H1 (cell line): ENCODE measurements at regions not wholly inside any gene's neighbourhood (a gene's known extent, or its start where the extent isn't known, plus 50 kb on each side); places are given as distances from the start of the nearest gene placed in this dataset.

Experiments used
- CTCF ChIA-PET: fragments of 300-600 bp; sonication (Branson Sonifier 250); formaldehyde crosslinking; loops from one replicate; lab custom pipeline; 2021; ENCODE audit not compliant: partially characterized antibody; lab: Charles Lee
- POLR2A ChIA-PET: fragments of 300-600 bp; sonication (Branson Sonifier 250); formaldehyde crosslinking; loops from one replicate; lab custom pipeline; 2021; ENCODE audit warnings: inconsistent platforms; ENCODE audit not compliant: partially characterized antibody; lab: Charles Lee
- DNase-seq, 2 experiments: peaks; one replicate each; pipeline versions ENCODE4 v3.0.0 to v3.0.0-alpha.2; 2010 to 2022; ENCODE audit warnings: low spot score in 2 of 2, low read depth in 1 of 2, mixed read lengths in 1 of 2
- FAIRE-seq: peaks from 2 replicates; lab custom pipeline; 2011; peaks lifted over from hg19 to GRCh38; lab: Jason Lieb, UNC
- H2AFZ ChIP-seq: 2 replicates; pipeline ENCODE4 v1.8.1; 2012; ENCODE audit warnings: low read length, inconsistent platforms
- H2AK5ac ChIP-seq: 2 replicates; pipeline ENCODE4 v1.6.1; 2013; ENCODE audit warnings: low read depth, low read length
- H2BK120ac ChIP-seq: replicated peaks from 2 replicates; pipeline ENCODE3; 2013; ENCODE audit warnings: low read depth, low read length, inconsistent platforms
- H2BK12ac ChIP-seq: 2 replicates; pipeline ENCODE4 v1.6.1; 2013; ENCODE audit warnings: low read depth, low read length
- H2BK15ac ChIP-seq: 2 replicates; pipeline ENCODE4 v1.6.1; 2013; ENCODE audit warnings: low read length
- H2BK20ac ChIP-seq: 2 replicates; pipeline ENCODE4 v1.6.1; 2013; ENCODE audit warnings: low read length
- H2BK5ac ChIP-seq: 2 replicates; pipeline ENCODE4 v1.6.1; 2013; ENCODE audit warnings: low read depth, low read length
- H3K14ac ChIP-seq: 2 replicates; pipeline ENCODE4 v1.6.1; 2013; ENCODE audit warnings: inconsistent platforms; ENCODE audit not compliant: insufficient read length
- H3K18ac ChIP-seq: 2 replicates; pipeline ENCODE4 v1.6.1; 2013; ENCODE audit warnings: low read length; ENCODE audit errors: extremely low read depth
- H3K23ac ChIP-seq: 2 replicates; pipeline ENCODE4 v1.6.1; 2013; ENCODE audit warnings: inconsistent platforms; ENCODE audit not compliant: insufficient read length
- H3K23me2 ChIP-seq: 2 replicates; pipeline ENCODE4 v1.6.1; 2013; ENCODE audit warnings: low read depth, low read length
- H3K27ac ChIP-seq: 2 replicates; pipeline ENCODE4 v1.6.1; 2011; ENCODE audit warnings: low read depth, low read length, inconsistent platforms
- H3K27me3 ChIP-seq, 4 experiments: replicated peaks in 1 of 4; 1 replicate in 1 of 4; 2 replicates in 3 of 4; pipeline versions ENCODE4 v1.6.1 to v1.8.1; 2011 to 2013; ENCODE audit warnings: low read length in 3 of 4, mild to moderate bottlenecking in 3 of 4, inconsistent platforms in 2 of 4, mixed read lengths in 2 of 4, moderate library complexity in 1 of 4; ENCODE audit not compliant: control insufficient read depth in 3 of 4, insufficient read depth in 3 of 4; ENCODE audit errors: extremely low read depth in 1 of 4
- H3K36me3 ChIP-seq, 4 experiments: 2 replicates each; pipeline versions ENCODE4 v1.6.1 to v1.8.1; 2011 to 2013; ENCODE audit warnings: mild to moderate bottlenecking in 4 of 4, low read length in 3 of 4, moderate library complexity in 2 of 4, control low read depth in 1 of 4, inconsistent platforms in 1 of 4; ENCODE audit not compliant: insufficient read depth in 4 of 4, control insufficient read depth in 2 of 4
- H3K4ac ChIP-seq: replicated peaks from 2 replicates; pipeline ENCODE3; 2013; ENCODE audit warnings: low read length, low read depth, mixed read lengths, inconsistent platforms; ENCODE audit not compliant: insufficient read length
- H3K4me1 ChIP-seq, 4 experiments: replicated peaks in 1 of 4; 1 replicate in 1 of 4; 2 replicates in 3 of 4; pipeline versions ENCODE4 v1.6.1 to v1.8.1; 2011 to 2013; ENCODE audit warnings: low read length in 3 of 4, inconsistent platforms in 2 of 4, mixed read lengths in 1 of 4; ENCODE audit not compliant: insufficient read depth in 4 of 4, control insufficient read depth in 3 of 4
- H3K4me2 ChIP-seq, 2 experiments: 2 replicates each; pipeline versions ENCODE4 v1.6.1 to v1.8.1; 2011 to 2013; ENCODE audit warnings: low read depth in 2 of 2, low read length in 2 of 2, control low read depth in 1 of 2, inconsistent platforms in 1 of 2, mild to moderate bottlenecking in 1 of 2; ENCODE audit not compliant: insufficient read depth in 1 of 2
- H3K4me3 ChIP-seq, 4 experiments: fragments of 200-600, 300-600 bp in 1 of 4; sonication (generic), shearing (Covaris generic), sonication (Bioruptor Twin) in 1 of 4; 2 replicates each; pipeline versions ENCODE4 v1.5.1 to v1.8.1; 2011 to 2016; ENCODE audit warnings: low read length in 4 of 4, low read depth in 3 of 4, control low read depth in 2 of 4, inconsistent platforms in 2 of 4, mild to moderate bottlenecking in 2 of 4, mixed read lengths in 1 of 4, moderate library complexity in 1 of 4; ENCODE audit not compliant: insufficient read depth in 2 of 4; ENCODE audit errors: extremely low read depth in 1 of 4
- H3K56ac ChIP-seq: replicated peaks from 2 replicates; pipeline ENCODE3; 2013; ENCODE audit warnings: low read depth, mild to moderate bottlenecking, mixed read lengths, low read length, inconsistent platforms; ENCODE audit not compliant: insufficient read length
- H3K79me1 ChIP-seq: 2 replicates; pipeline ENCODE4 v1.6.1; 2013; ENCODE audit warnings: low read depth, low read length, control low read depth
- H3K79me2 ChIP-seq, 2 experiments: 2 replicates each; pipeline versions ENCODE4 v1.6.1 to v1.8.1; 2012 to 2013; ENCODE audit warnings: low read length in 2 of 2, mild to moderate bottlenecking in 2 of 2, inconsistent platforms in 1 of 2; ENCODE audit not compliant: insufficient read depth in 2 of 2, control insufficient read depth in 1 of 2
- H3K9ac ChIP-seq, 4 experiments: replicated peaks in 1 of 4; 1 replicate in 1 of 4; 2 replicates in 3 of 4; pipeline versions ENCODE4 v1.6.1 to v1.8.1; 2011 to 2013; ENCODE audit warnings: low read depth in 3 of 4, low read length in 3 of 4, control low read depth in 2 of 4, mild to moderate bottlenecking in 2 of 4, moderate library complexity in 2 of 4, inconsistent platforms in 1 of 4; ENCODE audit errors: extremely low read depth in 1 of 4
- H3K9me3 ChIP-seq, 2 experiments: 2 replicates each; pipeline versions ENCODE4 v1.6.1 to v1.8.1; 2012 to 2013; ENCODE audit warnings: mild to moderate bottlenecking in 2 of 2, moderate library complexity in 2 of 2, control low read depth in 1 of 2, inconsistent platforms in 1 of 2, low read depth in 1 of 2, low read length in 1 of 2, mixed read lengths in 1 of 2; ENCODE audit not compliant: insufficient read depth in 2 of 2
- H4K20me1 ChIP-seq, 2 experiments: replicated peaks in 1 of 2; 2 replicates each; pipeline versions ENCODE3 to v1.8.1; 2011 to 2013; ENCODE audit warnings: inconsistent platforms in 2 of 2, low read length in 2 of 2, mild to moderate bottlenecking in 1 of 2; ENCODE audit not compliant: insufficient read depth in 2 of 2, control insufficient read depth in 1 of 2
- H4K5ac ChIP-seq: 2 replicates; pipeline ENCODE4 v1.6.1; 2013; ENCODE audit warnings: low read length, low read depth, mixed read lengths, inconsistent platforms; ENCODE audit not compliant: insufficient read length
- H4K8ac ChIP-seq: 2 replicates; pipeline ENCODE4 v1.8.0; 2013; ENCODE audit warnings: mild to moderate bottlenecking, moderate library complexity, low read length, inconsistent platforms; ENCODE audit not compliant: insufficient read depth; ENCODE audit errors: extremely low read depth
- H4K91ac ChIP-seq: replicated peaks from 2 replicates; pipeline ENCODE3; 2013; ENCODE audit warnings: low read length, mixed read lengths, inconsistent platforms; ENCODE audit not compliant: insufficient read length
- FOSL1 ChIP-seq: IDR thresholded peaks from 2 replicates; pipeline ENCODE4 v1.6.1; 2011; ENCODE audit warnings: mild to moderate bottlenecking, low read depth, low read length, moderate library complexity; ENCODE audit not compliant: insufficient read depth
- GABPA ChIP-seq: IDR thresholded peaks from 2 replicates; pipeline ENCODE4 v1.6.1; 2011; ENCODE audit warnings: mild to moderate bottlenecking, low read length, moderate library complexity, borderline replicate concordance; ENCODE audit not compliant: insufficient read depth
- HDAC2 ChIP-seq, 2 experiments: fragments of 300-600 bp in 1 of 2; sonication (generic) in 1 of 2; IDR thresholded peaks; 2 replicates each; pipeline ENCODE4 v1.6.1; 2011 to 2012; ENCODE audit warnings: low read depth in 2 of 2, low read length in 2 of 2, mild to moderate bottlenecking in 2 of 2, moderate library complexity in 2 of 2, borderline replicate concordance in 1 of 2, inconsistent platforms in 1 of 2
- JUND ChIP-seq: IDR thresholded peaks from 2 replicates; pipeline ENCODE4 v1.6.1; 2011; ENCODE audit warnings: mild to moderate bottlenecking, improper control_type of control experiment, low read length
- KDM1A ChIP-seq: fragments of 200-600, 300-600 bp; sonication (generic); IDR thresholded peaks from 2 replicates; pipeline ENCODE4 v1.7.1; 2016; ENCODE audit warnings: mild to moderate bottlenecking, low read length, borderline replicate concordance
- KDM4A ChIP-seq: IDR thresholded peaks from one replicate; pipeline ENCODE4 v1.7.1; 2012; ENCODE audit warnings: low read depth, mild to moderate bottlenecking, moderate library complexity, low read length, inconsistent platforms; ENCODE audit not compliant: severe bottlenecking
- RFX5 ChIP-seq: IDR thresholded peaks from 2 replicates; pipeline ENCODE4 v1.6.1; 2011; ENCODE audit warnings: low read depth, low read length, improper control_type of control experiment, borderline replicate concordance
- RXRA ChIP-seq: IDR thresholded peaks from 2 replicates; pipeline ENCODE4 v1.6.1; 2011; ENCODE audit warnings: low read depth, mild to moderate bottlenecking, low read length, moderate library complexity; ENCODE audit not compliant: insufficient read depth
- SAP30 ChIP-seq: fragments of 300-600 bp; sonication (generic); IDR thresholded peaks from 2 replicates; pipeline ENCODE4 v1.7.1; 2012; ENCODE audit warnings: low read length, moderate library complexity, mild to moderate bottlenecking, inconsistent platforms; ENCODE audit not compliant: insufficient read depth, insufficient replicate concordance
- SIN3A ChIP-seq, 2 experiments: IDR thresholded peaks in 1 of 2; conservative IDR thresholded peaks in 1 of 2; 2 replicates each; pipeline ENCODE4 v1.6.1; 2011 to 2012; ENCODE audit warnings: low read length in 2 of 2, improper control_type of control experiment in 1 of 2, low read depth in 1 of 2, mild to moderate bottlenecking in 1 of 2
- SIX5 ChIP-seq: IDR thresholded peaks from 2 replicates; pipeline ENCODE4 v1.6.1; 2011; ENCODE audit warnings: mild to moderate bottlenecking, low read depth, low read length
- SRF ChIP-seq: IDR thresholded peaks from 2 replicates; pipeline ENCODE4 v1.6.1; 2011; ENCODE audit warnings: mild to moderate bottlenecking, low read depth, low read length, moderate library complexity
- TBP ChIP-seq: IDR thresholded peaks from 2 replicates; pipeline ENCODE4 v1.6.1; 2011; ENCODE audit warnings: low read depth, low read length, improper control_type of control experiment
- TCF12 ChIP-seq: IDR thresholded peaks from 2 replicates; pipeline ENCODE4 v1.6.1; 2011; ENCODE audit warnings: low read depth, mild to moderate bottlenecking, low read length
- WGBS, 2 experiments: shearing (Covaris generic) in 1 of 2; methylation state at CpG; one replicate each; pipeline versions ENCODE4 v1.1.6 to v1.1.7; 2013 to 2015; ENCODE audit warnings: low lambda C conversion rate in 2 of 2, mixed read lengths in 2 of 2, inconsistent platforms in 1 of 2, low coverage in 1 of 2, missing lambda C conversion rate in 1 of 2; ENCODE audit not compliant: insufficient replicate concordance in 2 of 2, insufficient coverage in 1 of 2, insufficient read length in 1 of 2; ENCODE audit errors: extremely low coverage in 1 of 2, missing lambda C conversion rate in 1 of 2; 5-methylcytosine and 5-hydroxymethylcytosine counted together

GRCh38 chr21:27647921-27648320, 681.0 kb upstream of the ADAMTS5 start:
- Histone ChIP-seq H3K18ac (no peak overlapping the region), H3K23ac (no peak overlapping the region), H3K4ac (no peak overlapping the region), H3K9ac (no peak overlapping the region), H3K23me2 (no peaks in the 10 kb centered on the region), H3K27ac (no peak overlapping the region), H2BK20ac (no peak overlapping the region), H4K20me1 (no peaks in the 10 kb centered on the region), H4K8ac (no peak overlapping the region), H3K79me1 (no peaks in the 10 kb centered on the region), H2BK120ac (no peak overlapping the region), H2BK15ac (no peak overlapping the region), H3K56ac (no peak overlapping the region), H3K4me3 (no peak overlapping the region), H2BK12ac (no peak overlapping the region), H3K9me3 (no peaks in the 10 kb centered on the region), H3K36me3 (no peaks in the 10 kb centered on the region), H2AK5ac (no peak overlapping the region), H3K79me2 (no peaks in the 10 kb centered on the region), H4K5ac (no peak overlapping the region), H3K27me3 (no peaks in the 10 kb centered on the region), H4K91ac (no peak overlapping the region), H3K4me2 (no peak overlapping the region), H3K14ac (no peak overlapping the region), H2AFZ (no peak overlapping the region), H3K4me1 (no peaks in the 10 kb centered on the region), H2BK5ac (no peak overlapping the region)
- DNase-seq (no peak), FAIRE-seq (no peak)
- CTCF ChIA-PET: interaction anchor here (0.6 kb wide), 1 partner anchor 9 kb away, joined by 3 read pairs; no protein-coding TSS in a partner anchor
- POLR2A ChIA-PET: no interaction called here
- WGBS, 2 experiments: 90% methylated on average over 3 of the region's 3 CpGs; no CpG with 5 or more reads in 1 of the 2 experiments
- TF ChIP-seq RXRA (no peak), JUND (no peak), TBP (no peak), SRF (no peak), TCF12 (no peak), GABPA (no peak), SAP30 (no peak), KDM4A (no peak), SIN3A (conservative IDR thresholded peaks at IDR 0.05 in 1 of 2, IDR thresholded peaks at IDR 0.05 in 1 of 2; ENCODE audit: low read depth in 1 of 2, low read length in 2 of 2) (no peak), KDM1A (no peak), HDAC2 (IDR thresholded peaks at IDR 0.05; ENCODE audit: borderline replicate concordance in 1 of 2, low read depth in 2 of 2, low read length in 2 of 2) (no peak), SIX5 (no peak), FOSL1 (no peak), RFX5 (no peak)
- TF ChIP-seq, all 59 proteins: peak for 0
